HG03565 (cell line): ENCODE measurements at regions not wholly inside any gene's neighbourhood (a gene's known extent, or its start where the extent isn't known, plus 50 kb on each side); places are given as distances from the start of the nearest gene placed in this dataset.
"Not testable (repeated sequence)": the region's sequence is repeated elsewhere in the genome, so short reads cannot be mapped to it uniquely, and the experiment has no call there.

Source experiments
- ATAC-seq: cut with Tn5 transposase; IDR thresholded peaks from one replicate; pipeline ENCODE4 v1.9.1; 2021; ENCODE audit warnings: mild to moderate bottlenecking, moderate library complexity; ENCODE audit not compliant: unreplicated experiment

GRCh38 chr18:1102848-1103247 is 198.2 kb downstream of the ADCYAP1 start:
- ATAC-seq = no peak

- ATAC-seq = no peak
Observed at GRCh38 chr18:1103537-1103936, 198.9 kb downstream of the ADCYAP1 start.

GRCh38 chr18:1104181-1104881 is 199.7 kb downstream of the ADCYAP1 start:
- ATAC-seq = no peak

- ATAC-seq = no peak
Observed at GRCh38 chr18:1124495-1124894, 219.8 kb downstream of the ADCYAP1 start.

GRCh38 chr18:1133541-1133940 is 228.9 kb downstream of the ADCYAP1 start:
- no peak for ATAC-seq

GRCh38 chr18:1147730-1148129 is 243.1 kb downstream of the ADCYAP1 start:
- no peak for ATAC-seq

- ATAC-seq = no peak
Observed at GRCh38 chr18:1149709-1150108, 245.0 kb downstream of the ADCYAP1 start.

- ATAC-seq = no peak
Observed at GRCh38 chr18:1150344-1150743, 245.7 kb downstream of the ADCYAP1 start.

GRCh38 chr18:1152958-1153357 is 248.3 kb downstream of the ADCYAP1 start:
- not testable (repeated sequence) for ATAC-seq

GRCh38 chr18:1173593-1173992 is 268.9 kb downstream of the ADCYAP1 start:
- no peak for ATAC-seq

- ATAC-seq = no peak
Observed at GRCh38 chr18:1177232-1177631, 272.6 kb downstream of the ADCYAP1 start.

- ATAC-seq = no peak
Observed at GRCh38 chr18:1191341-1191740, 286.7 kb downstream of the ADCYAP1 start.

- ATAC-seq = no peak
Observed at GRCh38 chr18:1213126-1213525, 308.5 kb downstream of the ADCYAP1 start.

- ATAC-seq = no peak
Observed at GRCh38 chr18:1222880-1223279, 318.2 kb downstream of the ADCYAP1 start.

- no peak for ATAC-seq
Observed at GRCh38 chr18:1227025-1227424, 322.4 kb downstream of the ADCYAP1 start.

GRCh38 chr18:1229634-1230033 is 325.0 kb downstream of the ADCYAP1 start:
- no peak for ATAC-seq

GRCh38 chr18:1232867-1233266 is 328.2 kb downstream of the ADCYAP1 start:
- ATAC-seq = no peak

GRCh38 chr18:1240701-1241100 is 336.0 kb downstream of the ADCYAP1 start:
- ATAC-seq = no peak

GRCh38 chr18:1244397-1245122 is 339.9 kb downstream of the ADCYAP1 start:
- no peak for ATAC-seq

- ATAC-seq = no peak
Observed at GRCh38 chr18:1246827-1247226, 342.2 kb downstream of the ADCYAP1 start.

- ATAC-seq = no peak
Observed at GRCh38 chr18:1252534-1252933, 347.9 kb downstream of the ADCYAP1 start.

GRCh38 chr18:1252936-1253335 is 348.3 kb downstream of the ADCYAP1 start:
- ATAC-seq = no peak
